ENCODE measurements at regions not wholly inside any gene's neighbourhood (a gene's known extent, or its start where the extent isn't known, plus 50 kb on each side); places are given as distances from the start of the nearest gene placed in this dataset.

DNA sequence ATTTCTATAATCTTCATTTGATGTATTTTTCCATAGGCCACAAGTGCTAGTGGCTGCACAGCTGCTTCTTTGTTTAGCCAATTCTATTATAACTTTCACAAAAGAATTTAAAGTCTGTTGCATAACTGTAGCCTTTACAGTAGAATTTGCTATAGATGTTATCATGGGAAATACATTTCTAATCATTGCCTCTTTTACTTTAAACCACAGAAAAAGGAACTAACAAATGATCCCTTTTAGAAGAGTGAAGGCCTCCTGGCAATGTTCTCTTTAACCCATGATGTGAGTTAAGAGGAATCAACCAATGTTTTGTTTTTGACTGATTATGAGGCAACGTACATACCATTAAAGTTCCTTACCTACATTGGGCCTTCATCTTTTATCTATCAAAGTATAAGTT, 68.8 kb downstream of the RPL10L start:
- TF ChIP-seq, protein P1, sequence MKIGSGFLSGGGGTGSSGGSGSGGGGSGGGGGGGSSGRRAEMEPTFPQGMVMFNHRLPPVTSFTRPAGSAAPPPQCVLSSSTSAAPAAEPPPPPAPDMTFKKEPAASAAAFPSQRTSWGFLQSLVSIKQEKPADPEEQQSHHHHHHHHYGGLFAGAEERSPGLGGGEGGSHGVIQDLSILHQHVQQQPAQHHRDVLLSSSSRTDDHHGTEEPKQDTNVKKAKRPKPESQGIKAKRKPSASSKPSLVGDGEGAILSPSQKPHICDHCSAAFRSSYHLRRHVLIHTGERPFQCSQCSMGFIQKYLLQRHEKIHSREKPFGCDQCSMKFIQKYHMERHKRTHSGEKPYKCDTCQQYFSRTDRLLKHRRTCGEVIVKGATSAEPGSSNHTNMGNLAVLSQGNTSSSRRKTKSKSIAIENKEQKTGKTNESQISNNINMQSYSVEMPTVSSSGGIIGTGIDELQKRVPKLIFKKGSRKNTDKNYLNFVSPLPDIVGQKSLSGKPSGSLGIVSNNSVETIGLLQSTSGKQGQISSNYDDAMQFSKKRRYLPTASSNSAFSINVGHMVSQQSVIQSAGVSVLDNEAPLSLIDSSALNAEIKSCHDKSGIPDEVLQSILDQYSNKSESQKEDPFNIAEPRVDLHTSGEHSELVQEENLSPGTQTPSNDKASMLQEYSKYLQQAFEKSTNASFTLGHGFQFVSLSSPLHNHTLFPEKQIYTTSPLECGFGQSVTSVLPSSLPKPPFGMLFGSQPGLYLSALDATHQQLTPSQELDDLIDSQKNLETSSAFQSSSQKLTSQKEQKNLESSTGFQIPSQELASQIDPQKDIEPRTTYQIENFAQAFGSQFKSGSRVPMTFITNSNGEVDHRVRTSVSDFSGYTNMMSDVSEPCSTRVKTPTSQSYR (CRISPR knock-in tag; IDR thresholded peaks at IDR 0.05): no peak
- TF ChIP-seq, protein P2, sequence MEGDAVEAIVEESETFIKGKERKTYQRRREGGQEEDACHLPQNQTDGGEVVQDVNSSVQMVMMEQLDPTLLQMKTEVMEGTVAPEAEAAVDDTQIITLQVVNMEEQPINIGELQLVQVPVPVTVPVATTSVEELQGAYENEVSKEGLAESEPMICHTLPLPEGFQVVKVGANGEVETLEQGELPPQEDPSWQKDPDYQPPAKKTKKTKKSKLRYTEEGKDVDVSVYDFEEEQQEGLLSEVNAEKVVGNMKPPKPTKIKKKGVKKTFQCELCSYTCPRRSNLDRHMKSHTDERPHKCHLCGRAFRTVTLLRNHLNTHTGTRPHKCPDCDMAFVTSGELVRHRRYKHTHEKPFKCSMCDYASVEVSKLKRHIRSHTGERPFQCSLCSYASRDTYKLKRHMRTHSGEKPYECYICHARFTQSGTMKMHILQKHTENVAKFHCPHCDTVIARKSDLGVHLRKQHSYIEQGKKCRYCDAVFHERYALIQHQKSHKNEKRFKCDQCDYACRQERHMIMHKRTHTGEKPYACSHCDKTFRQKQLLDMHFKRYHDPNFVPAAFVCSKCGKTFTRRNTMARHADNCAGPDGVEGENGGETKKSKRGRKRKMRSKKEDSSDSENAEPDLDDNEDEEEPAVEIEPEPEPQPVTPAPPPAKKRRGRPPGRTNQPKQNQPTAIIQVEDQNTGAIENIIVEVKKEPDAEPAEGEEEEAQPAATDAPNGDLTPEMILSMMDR (IDR thresholded peaks at IDR 0.05): no peak
- TF ChIP-seq FOXJ3 (CRISPR knock-in tag; IDR thresholded peaks at IDR 0.05; ENCODE audit: borderline replicate concordance): no peak
- TF ChIP-seq SP1 (CRISPR knock-in tag; conservative IDR thresholded peaks at IDR 0.05): no peak
- no peak for TF ChIP-seq NR3C1 (CRISPR knock-in tag; conservative IDR thresholded peaks at IDR 0.05; ENCODE audit: low read depth)
- TF ChIP-seq JUN (CRISPR knock-in tag; IDR thresholded peaks at IDR 0.05): no peak
- TF ChIP-seq, protein P3, sequence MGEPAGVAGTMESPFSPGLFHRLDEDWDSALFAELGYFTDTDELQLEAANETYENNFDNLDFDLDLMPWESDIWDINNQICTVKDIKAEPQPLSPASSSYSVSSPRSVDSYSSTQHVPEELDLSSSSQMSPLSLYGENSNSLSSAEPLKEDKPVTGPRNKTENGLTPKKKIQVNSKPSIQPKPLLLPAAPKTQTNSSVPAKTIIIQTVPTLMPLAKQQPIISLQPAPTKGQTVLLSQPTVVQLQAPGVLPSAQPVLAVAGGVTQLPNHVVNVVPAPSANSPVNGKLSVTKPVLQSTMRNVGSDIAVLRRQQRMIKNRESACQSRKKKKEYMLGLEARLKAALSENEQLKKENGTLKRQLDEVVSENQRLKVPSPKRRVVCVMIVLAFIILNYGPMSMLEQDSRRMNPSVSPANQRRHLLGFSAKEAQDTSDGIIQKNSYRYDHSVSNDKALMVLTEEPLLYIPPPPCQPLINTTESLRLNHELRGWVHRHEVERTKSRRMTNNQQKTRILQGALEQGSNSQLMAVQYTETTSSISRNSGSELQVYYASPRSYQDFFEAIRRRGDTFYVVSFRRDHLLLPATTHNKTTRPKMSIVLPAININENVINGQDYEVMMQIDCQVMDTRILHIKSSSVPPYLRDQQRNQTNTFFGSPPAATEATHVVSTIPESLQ (CRISPR knock-in tag; IDR thresholded peaks at IDR 0.05): no peak
